H1 (cell line): ENCODE measurements at regions not wholly inside any gene's neighbourhood (a gene's known extent, or its start where the extent isn't known, plus 50 kb on each side); places are given as distances from the start of the nearest gene placed in this dataset.

Source experiments
- ATF3 ChIP-seq: IDR thresholded peaks from 2 replicates; pipeline ENCODE4 v1.6.1; 2011; ENCODE audit warnings: low read depth, mild to moderate bottlenecking, low read length; ENCODE audit not compliant: insufficient read depth
- CHD2 ChIP-seq: IDR thresholded peaks from 2 replicates; pipeline ENCODE4 v1.6.1; 2012; ENCODE audit warnings: low read length, improper control_type of control experiment
- CHD7 ChIP-seq: fragments of 300-600 bp; sonication (generic); IDR thresholded peaks from 2 replicates; pipeline ENCODE4 v1.7.1; 2012; ENCODE audit warnings: low read length, moderate library complexity, mild to moderate bottlenecking, inconsistent platforms; ENCODE audit not compliant: insufficient replicate concordance
- CTCF ChIP-seq, 3 experiments: IDR thresholded peaks; 1 replicate in 2 of 3; 2 replicates in 1 of 3; pipeline versions ENCODE4 v1.5.1 to v1.6.1; 2011; ENCODE audit warnings: low read length in 3 of 3, mild to moderate bottlenecking in 3 of 3, inconsistent platforms in 2 of 3, low read depth in 1 of 3, moderate library complexity in 1 of 3; ENCODE audit not compliant: insufficient read depth in 1 of 3; ENCODE audit errors: control extremely low read depth in 1 of 3
- E2F6 ChIP-seq: IDR thresholded peaks from 2 replicates; pipeline ENCODE4 v1.6.1; 2012; ENCODE audit warnings: inconsistent platforms
- EZH2 ChIP-seq: fragments of 200-600 bp; sonication (generic); IDR thresholded peaks from 2 replicates; pipeline ENCODE4 v1.7.1; 2012; ENCODE audit warnings: low read depth, mild to moderate bottlenecking, moderate library complexity, low read length, inconsistent platforms; ENCODE audit not compliant: severe bottlenecking
- GTF2F1 ChIP-seq: IDR thresholded peaks from 2 replicates; pipeline ENCODE4 v1.6.1; 2012; ENCODE audit warnings: low read depth, low read length, improper control_type of control experiment, borderline replicate concordance
- POLR2A ChIP-seq, 2 experiments: IDR thresholded peaks; 1 replicate in 1 of 2; 2 replicates in 1 of 2; pipeline ENCODE4 v1.6.1; 2011; ENCODE audit warnings: low read depth in 2 of 2, low read length in 2 of 2, mild to moderate bottlenecking in 2 of 2; ENCODE audit errors: control extremely low read depth in 1 of 2
- POLR2AphosphoS5 ChIP-seq: IDR thresholded peaks from 2 replicates; pipeline ENCODE4 v1.6.1; 2011; ENCODE audit warnings: low read depth, low read length
- RAD21 ChIP-seq, 2 experiments: IDR thresholded peaks in 1 of 2; conservative IDR thresholded peaks in 1 of 2; 2 replicates each; pipeline ENCODE4 v1.6.1; 2011; ENCODE audit warnings: low read depth in 2 of 2, low read length in 2 of 2, improper control_type of control experiment in 1 of 2, inconsistent platforms in 1 of 2, mild to moderate bottlenecking in 1 of 2, moderate library complexity in 1 of 2
- RXRA ChIP-seq: IDR thresholded peaks from 2 replicates; pipeline ENCODE4 v1.6.1; 2011; ENCODE audit warnings: low read depth, mild to moderate bottlenecking, low read length, moderate library complexity; ENCODE audit not compliant: insufficient read depth
- TAF7 ChIP-seq: optimal IDR thresholded peaks from 2 replicates; pipeline ENCODE3; 2011; ENCODE audit warnings: low read depth, mild to moderate bottlenecking, inconsistent platforms, low read length, moderate library complexity, borderline replicate concordance
- TCF12 ChIP-seq: IDR thresholded peaks from 2 replicates; pipeline ENCODE4 v1.6.1; 2011; ENCODE audit warnings: low read depth, mild to moderate bottlenecking, low read length
- USF2 ChIP-seq: IDR thresholded peaks from 2 replicates; pipeline ENCODE4 v1.6.1; 2011; ENCODE audit warnings: low read length, improper control_type of control experiment

GRCh38 chr10:64959116-64959515 lies 1437.9 kb downstream of the REEP3 start:
- no peak for TF ChIP-seq CTCF (IDR thresholded peaks at IDR 0.05; ENCODE audit: control extremely low read depth in 1 of 3, insufficient read depth in 1 of 3, low read depth in 1 of 3, low read length in 3 of 3)
- no peak for TF ChIP-seq POLR2A (IDR thresholded peaks at IDR 0.05; ENCODE audit: control extremely low read depth in 1 of 2, low read depth in 2 of 2, low read length in 2 of 2)
- no peak for TF ChIP-seq EZH2
- no peak for TF ChIP-seq RAD21 (IDR thresholded peaks at IDR 0.05 in 1 of 2, conservative IDR thresholded peaks at IDR 0.05 in 1 of 2; ENCODE audit: low read depth in 2 of 2, low read length in 2 of 2)
- no peak for TF ChIP-seq POLR2AphosphoS5
- no peak for TF ChIP-seq CHD7
- TF ChIP-seq GTF2F1 = no peak
- no peak for TF ChIP-seq TAF7
- no peak for TF ChIP-seq TCF12
- TF ChIP-seq E2F6 = no peak
- TF ChIP-seq CHD2 = no peak
- no peak for TF ChIP-seq ATF3
- no peak for TF ChIP-seq USF2
- TF ChIP-seq RXRA = no peak
